ENCODE measurements at regions not wholly inside any gene's neighbourhood (a gene's known extent, or its start where the extent isn't known, plus 50 kb on each side); places are given as distances from the start of the nearest gene placed in this dataset.

- no peaks in the 10 kb centered on the region for H3K36me3 Mint-ChIP-seq
- H3K27me3 Mint-ChIP-seq, result no peaks in the 10 kb centered on the region
- H3K27ac Mint-ChIP-seq, result no peak overlapping the region
- H3K4me3 Mint-ChIP-seq, result no peak overlapping the region
- H3K4me1 Mint-ChIP-seq, result no peaks in the 10 kb centered on the region
- H3K9me3 Mint-ChIP-seq, result peaks cover 2 to 5% (median 5%) of the 10 kb centered on the region in 3 donors
These were observed 106.5 kb downstream of the CPZ start for GRCh38 chr4:8699063-8699385.

DNA sequence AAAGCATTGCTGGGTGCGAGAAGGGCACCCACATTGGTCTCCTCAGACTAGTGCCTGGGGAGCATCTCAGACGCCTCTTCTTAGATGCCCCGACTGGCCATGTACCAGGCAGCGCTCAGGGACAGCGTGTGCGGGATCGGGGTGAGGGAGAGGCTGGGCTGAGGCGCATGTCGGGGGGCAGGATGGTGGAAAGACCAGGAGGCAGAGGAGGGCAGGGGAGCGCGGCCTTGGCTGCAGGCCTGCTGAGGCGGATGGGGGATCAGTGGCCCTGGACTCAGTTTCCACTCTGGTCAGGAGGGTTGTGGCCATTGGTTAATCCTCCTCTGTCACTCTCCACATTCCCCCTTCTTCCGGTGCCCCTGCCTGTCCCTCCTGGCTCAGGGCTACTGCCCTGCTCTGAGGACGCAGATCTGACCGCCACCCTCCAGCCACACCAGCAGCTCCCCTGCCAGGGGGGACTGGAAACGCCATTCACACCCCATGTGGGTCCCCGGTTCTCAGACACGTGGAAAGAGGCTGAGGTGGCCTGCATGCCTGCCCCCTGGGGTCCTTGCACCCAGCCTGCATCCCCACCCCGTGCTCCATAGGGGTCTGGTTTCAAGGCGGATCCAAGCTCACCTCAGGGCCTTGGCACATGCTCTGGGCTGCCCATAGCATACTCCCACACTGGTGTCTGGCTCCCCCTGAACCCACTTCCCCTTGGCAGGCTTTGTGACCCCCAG is 105.9 kb downstream of the CPZ start:
- H3K4me3 Mint-ChIP-seq, result no peak overlapping the region
- no peaks in the 10 kb centered on the region for H3K36me3 Mint-ChIP-seq
- H3K4me1 Mint-ChIP-seq, result peaks cover 0 to 2% (median 0%) of the 10 kb centered on the region in 3 donors
- no peak overlapping the region for H3K27ac Mint-ChIP-seq
- peaks cover 2 to 10% (median 5%) of the 10 kb centered on the region in 3 donors for H3K9me3 Mint-ChIP-seq
- no peaks in the 10 kb centered on the region for H3K27me3 Mint-ChIP-seq

GRCh38 chr4:8697826-8698225 is 105.3 kb downstream of the CPZ start:
- Mint-ChIP-seq H3K4me3 (no peak overlapping the region), H3K9me3 (peaks cover 3 to 10% (median 6%) of the 10 kb centered on the region in 3 donors), H3K36me3 (no peaks in the 10 kb centered on the region), H3K4me1 (peaks cover 0 to 2% (median 0%) of the 10 kb centered on the region in 3 donors), H3K27ac (no peak overlapping the region), H3K27me3 (no peaks in the 10 kb centered on the region)

DNA sequence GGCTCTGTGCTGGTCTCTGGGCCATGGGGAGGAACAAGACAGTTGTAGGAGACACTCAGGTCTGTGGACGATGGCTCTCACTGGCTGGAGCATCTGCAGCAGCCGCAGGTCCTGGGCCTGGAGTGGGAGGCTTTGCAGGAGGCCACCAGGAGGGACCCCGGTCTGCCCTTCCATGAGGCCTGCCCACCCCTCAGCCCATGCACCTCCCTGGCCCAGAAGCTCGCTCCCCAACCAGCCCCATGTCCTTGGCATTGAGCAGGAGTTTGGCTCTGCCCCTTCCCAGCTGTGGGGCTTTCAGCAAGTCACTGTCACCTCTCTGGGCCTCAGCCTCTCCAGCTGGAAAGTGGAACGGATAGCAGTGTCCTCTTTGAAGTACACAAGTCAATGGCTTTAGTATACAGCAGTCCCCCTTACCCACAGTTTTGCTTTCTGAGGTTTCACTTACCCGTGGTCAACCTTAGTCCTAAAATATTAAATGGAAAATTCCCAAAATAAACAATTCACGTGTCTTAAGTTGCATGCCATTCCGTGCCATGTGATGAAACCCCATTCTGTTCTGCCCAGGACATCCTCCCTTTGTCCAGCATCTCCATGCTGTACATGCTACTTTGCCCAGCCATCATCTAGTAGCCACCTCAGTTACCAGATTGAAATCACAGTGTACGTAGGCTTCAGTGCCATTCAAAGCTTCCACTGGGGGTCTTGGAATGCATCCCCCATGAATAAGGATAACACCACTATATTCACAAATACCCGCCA is 104.0 kb downstream of the CPZ start:
- H3K9me3 Mint-ChIP-seq, result peaks cover 6 to 10% (median 6%) of the 10 kb centered on the region in 3 donors
- no peak overlapping the region for H3K4me3 Mint-ChIP-seq

DNA sequence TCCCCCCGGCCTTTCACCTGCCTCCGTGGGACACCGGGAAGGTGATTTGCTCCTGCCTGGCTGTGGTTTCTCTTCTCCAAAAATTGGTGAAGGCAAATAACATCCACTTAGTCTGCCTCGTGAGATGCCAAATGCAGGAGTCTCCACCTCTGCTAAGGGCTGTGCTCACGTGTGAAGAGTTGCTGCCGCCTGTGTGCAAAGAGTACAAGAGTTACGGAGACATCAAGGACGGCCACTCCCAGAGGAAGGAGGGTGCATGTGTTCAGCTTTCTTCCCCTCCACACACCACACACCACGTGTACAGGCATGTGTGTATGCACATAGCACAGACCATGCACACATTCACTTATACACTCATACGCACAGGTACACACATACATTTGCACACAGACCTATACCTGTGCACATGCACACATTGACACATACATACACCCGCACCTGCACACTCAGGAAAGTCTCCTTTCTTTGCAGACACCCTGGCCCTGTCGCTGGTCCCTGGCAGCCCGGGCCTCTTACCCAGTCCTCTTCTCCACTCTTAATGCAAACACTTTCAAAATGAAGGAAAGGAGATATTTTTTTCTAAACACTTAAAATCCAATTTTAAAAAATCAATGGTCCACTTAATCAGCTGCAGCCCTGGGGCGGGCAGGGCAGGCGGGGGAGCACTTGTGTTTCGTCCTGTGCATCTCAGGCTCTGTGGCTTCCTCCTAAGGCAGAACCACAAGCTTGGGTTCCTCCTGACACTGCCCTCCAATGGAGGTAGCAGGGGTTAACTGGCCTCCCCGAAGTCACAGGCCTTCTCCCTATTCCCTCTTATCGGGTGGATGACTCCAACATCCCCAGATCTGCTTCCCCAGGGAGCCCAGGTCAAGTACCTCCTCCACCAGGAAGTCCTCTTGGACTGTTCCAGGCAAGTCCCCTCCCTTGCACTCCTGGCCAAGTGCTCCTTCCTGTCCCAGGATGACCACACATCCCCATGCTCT is 103.0 kb downstream of the CPZ start:
- no peak overlapping the region for H3K27ac Mint-ChIP-seq
- H3K9me3 Mint-ChIP-seq, result peaks cover 6 to 10% (median 6%) of the 10 kb centered on the region in 3 donors
- peaks cover 0 to 2% (median 0%) of the 10 kb centered on the region in 3 donors for H3K4me1 Mint-ChIP-seq
- H3K27me3 Mint-ChIP-seq, result no peaks in the 10 kb centered on the region
- H3K36me3 Mint-ChIP-seq, result no peaks in the 10 kb centered on the region
- H3K4me3 Mint-ChIP-seq, result peak overlapping the region in 1 of 4 donors; percentile 70

More for the DNA sequence above, 104.0 kb downstream of the CPZ start:
- peaks cover 0 to 2% (median 0%) of the 10 kb centered on the region in 3 donors for H3K4me1 Mint-ChIP-seq
- H3K27me3 Mint-ChIP-seq, result no peaks in the 10 kb centered on the region
- no peak overlapping the region for H3K27ac Mint-ChIP-seq
- H3K36me3 Mint-ChIP-seq, result no peaks in the 10 kb centered on the region

DNA sequence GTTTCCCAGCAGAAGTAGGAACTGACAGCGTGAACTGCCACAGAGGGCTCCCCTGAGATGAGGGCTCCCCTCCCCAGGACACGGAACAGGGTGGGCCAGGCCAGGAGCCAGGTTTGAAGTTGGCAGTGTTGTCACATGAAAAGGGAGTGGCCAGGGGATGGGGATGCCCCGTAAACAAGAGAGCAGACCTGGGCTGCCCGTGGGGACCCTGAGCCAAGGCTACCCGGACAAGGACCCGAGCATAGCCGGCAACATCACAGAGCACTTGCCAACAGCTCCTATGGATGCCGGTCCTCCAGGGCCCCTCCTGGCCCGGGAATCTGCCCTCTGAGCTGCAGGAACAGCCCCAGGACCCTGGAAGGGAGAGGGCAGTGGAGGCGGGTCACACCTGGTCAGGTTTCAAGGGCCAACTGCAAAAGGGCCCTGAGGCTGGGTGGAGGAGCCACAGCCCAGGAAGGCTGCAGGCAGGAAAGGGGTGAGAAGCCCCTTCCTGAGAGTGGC is 102.1 kb downstream of the CPZ start:
- Mint-ChIP-seq H3K4me3 (no peak overlapping the region), H3K27ac (no peak overlapping the region), H3K27me3 (no peaks in the 10 kb centered on the region), H3K36me3 (no peaks in the 10 kb centered on the region), H3K9me3 (peaks cover 6 to 10% (median 6%) of the 10 kb centered on the region in 3 donors), H3K4me1 (peaks cover 0 to 2% (median 0%) of the 10 kb centered on the region in 3 donors)

DNA sequence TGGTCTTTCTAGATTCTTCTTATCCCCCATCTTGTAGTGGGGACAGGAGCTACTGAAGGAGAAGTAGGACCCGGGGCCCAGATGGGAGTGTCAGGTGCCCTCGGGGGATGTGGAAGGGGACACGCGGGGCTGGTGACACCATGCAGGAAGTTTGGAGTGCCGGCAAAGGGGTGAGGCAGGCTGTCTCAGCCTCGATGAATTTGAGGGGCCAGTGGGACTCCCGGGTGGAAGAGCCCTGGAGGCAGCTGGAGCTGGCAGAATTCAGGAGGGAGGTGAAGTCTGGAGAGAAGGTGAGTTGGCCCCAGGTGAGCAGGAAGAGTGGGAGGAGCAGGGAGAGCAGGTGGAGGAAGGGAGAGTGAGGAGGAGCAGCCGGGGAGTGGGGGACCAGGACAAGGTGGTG is 101.7 kb downstream of the CPZ start:
- no peaks in the 10 kb centered on the region for H3K36me3 Mint-ChIP-seq
- peaks cover 6 to 10% (median 6%) of the 10 kb centered on the region in 3 donors for H3K9me3 Mint-ChIP-seq
- no peaks in the 10 kb centered on the region for H3K27me3 Mint-ChIP-seq
- H3K4me3 Mint-ChIP-seq, result no peak overlapping the region
- H3K27ac Mint-ChIP-seq, result no peak overlapping the region
- H3K4me1 Mint-ChIP-seq, result peaks cover 0 to 2% (median 0%) of the 10 kb centered on the region in 3 donors

DNA sequence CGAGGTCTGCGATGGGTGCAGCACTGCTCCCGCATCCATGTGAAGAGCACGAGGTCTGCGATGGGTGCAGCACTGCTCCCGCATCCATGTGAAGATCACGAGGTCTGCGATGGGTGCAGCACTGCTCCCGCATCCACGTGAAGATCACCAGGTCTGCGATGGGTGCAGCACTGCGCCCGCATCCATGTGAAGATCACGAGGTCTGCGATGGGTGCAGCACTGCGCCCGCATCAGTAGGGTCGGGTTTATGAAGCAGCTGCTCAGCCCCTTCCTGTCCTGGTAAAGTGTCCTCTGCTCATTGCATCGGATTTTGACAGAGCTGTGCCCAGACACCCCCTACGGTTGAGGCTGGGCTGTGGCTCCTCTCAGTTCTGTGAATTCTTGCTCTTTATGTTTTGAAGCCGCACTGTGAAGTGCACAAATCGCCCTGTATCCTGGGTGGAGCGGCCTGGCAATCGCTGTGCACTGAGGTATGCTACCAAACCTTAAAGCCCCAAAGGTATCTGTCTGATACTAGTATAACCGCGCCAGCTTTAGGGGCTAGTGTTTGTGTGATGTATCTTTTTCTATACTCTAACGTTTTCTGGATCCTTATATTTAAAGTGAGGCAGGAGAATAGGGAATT is 98.7 kb downstream of the CPZ start:
- Mint-ChIP-seq H3K9me3 (peaks cover 3 to 6% (median 3%) of the 10 kb centered on the region in 3 donors), H3K4me1 (peaks cover 0 to 2% (median 0%) of the 10 kb centered on the region in 3 donors), H3K4me3 (no peak overlapping the region), H3K36me3 (no peaks in the 10 kb centered on the region), H3K27ac (no peak overlapping the region), H3K27me3 (peaks cover 5% of the 10 kb centered on the region)

DNA sequence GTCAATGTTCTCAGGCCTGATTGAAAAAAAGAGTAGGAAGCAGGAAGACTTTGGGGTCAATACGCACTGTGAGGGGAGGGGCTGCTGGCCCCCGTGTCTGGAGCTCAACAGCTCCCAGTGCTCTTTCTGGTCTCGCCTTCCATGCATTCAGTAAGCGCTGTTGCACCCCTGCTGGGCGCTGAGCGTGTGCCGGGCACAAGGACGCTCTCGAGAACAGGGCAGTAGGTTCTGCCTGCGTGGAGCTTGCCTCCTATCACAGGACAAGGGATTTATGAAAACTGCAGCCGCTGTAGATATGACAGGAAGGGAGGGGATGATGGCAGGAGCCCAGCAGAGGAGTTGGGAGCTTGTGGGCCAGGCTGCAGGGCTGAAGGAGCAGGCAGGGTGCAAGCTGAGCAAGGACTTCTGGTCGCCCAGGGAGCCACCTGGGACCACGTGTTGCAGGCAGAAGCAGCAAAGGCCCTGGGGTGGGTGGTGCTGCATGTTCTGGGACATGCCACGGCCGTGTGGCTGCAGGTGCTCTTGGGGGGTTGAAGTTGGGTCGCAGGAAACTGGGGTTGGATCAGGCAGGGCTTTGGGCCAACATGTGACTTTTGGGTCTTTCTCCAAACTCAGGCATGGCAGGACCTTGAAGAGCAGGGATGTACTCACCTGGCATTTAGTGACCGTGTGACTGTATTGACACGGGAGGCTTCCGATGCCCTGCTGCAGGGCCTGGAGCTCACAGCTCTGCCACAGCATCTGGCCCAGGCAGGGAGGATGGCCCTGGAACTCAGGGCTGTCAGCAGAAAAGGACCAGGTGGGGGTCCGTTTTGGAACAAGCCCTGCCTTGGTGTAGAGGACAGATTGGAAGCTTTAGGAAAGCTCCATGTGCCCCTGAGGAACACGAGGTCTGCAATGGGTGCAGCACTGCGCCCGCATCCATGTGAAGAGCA is 97.9 kb downstream of the CPZ start:
- Mint-ChIP-seq H3K9me3 (peaks cover 3 to 6% (median 6%) of the 10 kb centered on the region in 3 donors), H3K4me1 (peaks cover 0 to 2% (median 0%) of the 10 kb centered on the region in 3 donors), H3K36me3 (no peaks in the 10 kb centered on the region), H3K27me3 (peaks cover 5% of the 10 kb centered on the region), H3K4me3 (peak overlapping the region in 1 of 4 donors; percentile 39), H3K27ac (peak overlapping the region in 1 of 3 donors; percentile 6)

DNA sequence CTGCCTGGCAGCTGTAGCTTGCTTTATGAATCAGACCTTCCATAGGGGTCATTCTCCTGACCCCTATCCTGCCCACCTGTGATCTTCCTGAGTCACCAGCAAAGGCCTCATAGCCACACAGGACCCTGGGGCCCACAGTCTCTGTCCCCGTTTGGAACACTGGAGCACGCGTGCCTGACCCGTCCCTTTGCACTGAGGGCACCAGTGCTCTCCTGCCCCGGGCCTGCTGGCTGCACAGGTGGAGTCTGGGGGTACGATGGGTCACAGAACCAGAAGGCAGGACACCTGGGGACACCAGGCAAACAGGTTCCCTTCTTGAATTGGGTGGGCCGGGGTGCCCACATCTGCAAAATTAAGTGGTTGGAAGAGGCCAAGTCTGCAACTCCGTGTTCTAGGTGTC is 97.2 kb downstream of the CPZ start:
- H3K9me3 Mint-ChIP-seq, result peaks cover 3 to 6% (median 6%) of the 10 kb centered on the region in 3 donors
- peak overlapping the region in 1 of 4 donors; percentile 19 for H3K4me3 Mint-ChIP-seq

GRCh38 chr4:8688908-8689445 is 96.4 kb downstream of the CPZ start:
- peaks cover 3 to 6% (median 4%) of the 10 kb centered on the region in 3 donors for H3K9me3 Mint-ChIP-seq
- H3K36me3 Mint-ChIP-seq, result no peaks in the 10 kb centered on the region
- H3K4me3 Mint-ChIP-seq, result peak overlapping the region in 1 of 4 donors; percentile 32
- peaks cover 5% of the 10 kb centered on the region for H3K27me3 Mint-ChIP-seq
- H3K4me1 Mint-ChIP-seq, result peaks cover 0 to 2% (median 0%) of the 10 kb centered on the region in 3 donors
- H3K27ac Mint-ChIP-seq, result no peak overlapping the region

More for the DNA sequence above, 97.2 kb downstream of the CPZ start:
- Mint-ChIP-seq H3K36me3 (no peaks in the 10 kb centered on the region), H3K27me3 (peaks cover 5% of the 10 kb centered on the region), H3K27ac (peak overlapping the region in 2 of 3 donors; percentile 6 to 26), H3K4me1 (peaks cover 0 to 2% (median 0%) of the 10 kb centered on the region in 3 donors)

- H3K27me3 Mint-ChIP-seq, result peaks cover 5% of the 10 kb centered on the region
- peaks cover 0 to 6% (median 3%) of the 10 kb centered on the region in 3 donors for H3K9me3 Mint-ChIP-seq
- H3K27ac Mint-ChIP-seq, result no peak overlapping the region
- H3K4me3 Mint-ChIP-seq, result no peak overlapping the region
- no peaks in the 10 kb centered on the region for H3K36me3 Mint-ChIP-seq
- H3K4me1 Mint-ChIP-seq, result no peaks in the 10 kb centered on the region
These were observed 95.7 kb downstream of the CPZ start for GRCh38 chr4:8688041-8688907.

All from IgD-negative memory B cell (primary cell).